Kidney (tissue), 13 donors: ENCODE measurements at regions not wholly inside any gene's neighbourhood (a gene's known extent, or its start where the extent isn't known, plus 50 kb on each side); places are given as distances from the start of the nearest gene placed in this dataset.

ENCODE experiments used
- DNase-seq, 5 donors: peaks; one replicate each; pipeline ENCODE4 v3.0.0-alpha.2; 2013 to 2020
- FAIRE-seq: peaks from 2 replicates; lab custom pipeline; 2012; peaks lifted over from hg19 to GRCh38; lab: Jason Lieb, UNC
- H3K27ac ChIP-seq, 2 donors: one replicate each; pipeline ENCODE4 v1.7.0; 2013; ENCODE audit warnings: low read depth in 2 of 2, low read length in 2 of 2, inconsistent platforms in 1 of 2
- H3K27me3 ChIP-seq: one replicate; pipeline ENCODE4 v1.7.1; 2013; ENCODE audit warnings: low read length, inconsistent platforms; ENCODE audit not compliant: control insufficient read depth, insufficient read depth
- H3K36me3 ChIP-seq, 3 donors: one replicate each; pipeline versions ENCODE4 v1.7.0 to v1.7.1; 2013; ENCODE audit warnings: low read length in 3 of 3, control low read depth in 1 of 3, inconsistent platforms in 1 of 3; ENCODE audit not compliant: insufficient read depth in 3 of 3, control insufficient read depth in 2 of 3
- H3K4me1 ChIP-seq, 3 donors: one replicate each; pipeline versions ENCODE4 v1.7.0 to v1.7.1; 2013; ENCODE audit warnings: low read length in 3 of 3, inconsistent platforms in 1 of 3, low read depth in 1 of 3; ENCODE audit not compliant: control insufficient read depth in 2 of 3, insufficient read depth in 2 of 3
- H3K4me3 ChIP-seq, 3 donors: one replicate each; pipeline versions ENCODE4 v1.7.0 to v1.8.1; 2013; ENCODE audit warnings: low read length in 3 of 3, control low read depth in 1 of 3, inconsistent platforms in 1 of 3
- H3K9ac ChIP-seq, 3 donors: one replicate each; pipeline versions ENCODE4 v1.7.0 to v1.7.1; 2013; ENCODE audit warnings: low read length in 3 of 3, control low read depth in 1 of 3, inconsistent platforms in 1 of 3
- H3K9me3 ChIP-seq, 3 donors: one replicate each; pipeline versions ENCODE4 v1.7.0 to v1.7.1; 2013; ENCODE audit warnings: low read length in 3 of 3, control low read depth in 1 of 3, inconsistent platforms in 1 of 3; ENCODE audit not compliant: control insufficient read depth in 2 of 3, insufficient read depth in 1 of 3
- intact Hi-C: fragments of 100-400 bp; cut with DNase I; formaldehyde crosslinking; loops from one replicate; pipeline ENCODE4 v1.11.1; 2022
- TF ChIP-seq, protein P1 (sequence below): IDR thresholded peaks from 3 replicates; pipeline ENCODE4 v1.5.1; 2012; ENCODE audit warnings: mild to moderate bottlenecking, moderate library complexity, borderline replicate concordance; ENCODE audit not compliant: insufficient read depth; ENCODE audit errors: extremely low read depth
- donor health status: control.
- donor health status: control.
- donor health status: control.
- donor health status: control.
- donor health status: control.
- donor health status: DM: yes; HTN: yes; CAD: no.
- donor health status: Normal renal cell carcinoma (clear cell type).

DNA sequence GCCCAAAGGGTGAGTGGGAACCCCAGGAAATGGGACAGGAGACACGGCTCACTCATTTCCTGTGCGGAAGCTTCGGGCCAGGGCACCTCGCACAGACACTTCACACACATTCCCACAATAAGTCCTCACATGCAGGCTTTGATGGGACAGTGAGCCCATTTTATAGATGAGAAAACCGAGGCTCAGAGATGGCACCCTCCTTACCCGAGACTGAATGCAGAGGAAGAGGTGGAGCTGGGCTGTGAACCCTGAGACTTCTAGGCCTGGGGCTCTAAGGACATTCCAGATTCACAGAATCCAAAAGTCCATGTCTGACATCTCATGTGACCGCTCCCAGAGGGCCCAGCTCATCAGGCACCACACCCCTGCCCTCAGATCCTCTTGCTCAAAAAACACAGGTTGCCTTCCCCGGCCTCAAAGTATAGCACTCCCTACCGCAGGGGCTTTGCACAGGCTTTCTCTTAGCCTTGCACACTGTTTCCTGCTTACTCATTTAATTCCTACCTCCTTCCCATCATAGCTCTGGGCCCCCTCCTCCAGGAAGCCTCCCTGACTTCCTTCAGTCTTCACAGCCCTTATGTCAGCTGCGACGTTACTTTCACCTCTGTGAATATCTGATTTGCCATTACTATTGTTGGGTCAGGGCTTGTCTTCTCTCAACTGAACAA, 57.1 kb upstream of the TCF20 start:
- no peak for FAIRE-seq
- no peak overlapping the region for H3K27ac ChIP-seq
- intact Hi-C loops: no loop called here
- no peaks in the 10 kb centered on the region for H3K36me3 ChIP-seq
- no peak for DNase-seq
- TF ChIP-seq, protein P1, sequence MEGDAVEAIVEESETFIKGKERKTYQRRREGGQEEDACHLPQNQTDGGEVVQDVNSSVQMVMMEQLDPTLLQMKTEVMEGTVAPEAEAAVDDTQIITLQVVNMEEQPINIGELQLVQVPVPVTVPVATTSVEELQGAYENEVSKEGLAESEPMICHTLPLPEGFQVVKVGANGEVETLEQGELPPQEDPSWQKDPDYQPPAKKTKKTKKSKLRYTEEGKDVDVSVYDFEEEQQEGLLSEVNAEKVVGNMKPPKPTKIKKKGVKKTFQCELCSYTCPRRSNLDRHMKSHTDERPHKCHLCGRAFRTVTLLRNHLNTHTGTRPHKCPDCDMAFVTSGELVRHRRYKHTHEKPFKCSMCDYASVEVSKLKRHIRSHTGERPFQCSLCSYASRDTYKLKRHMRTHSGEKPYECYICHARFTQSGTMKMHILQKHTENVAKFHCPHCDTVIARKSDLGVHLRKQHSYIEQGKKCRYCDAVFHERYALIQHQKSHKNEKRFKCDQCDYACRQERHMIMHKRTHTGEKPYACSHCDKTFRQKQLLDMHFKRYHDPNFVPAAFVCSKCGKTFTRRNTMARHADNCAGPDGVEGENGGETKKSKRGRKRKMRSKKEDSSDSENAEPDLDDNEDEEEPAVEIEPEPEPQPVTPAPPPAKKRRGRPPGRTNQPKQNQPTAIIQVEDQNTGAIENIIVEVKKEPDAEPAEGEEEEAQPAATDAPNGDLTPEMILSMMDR: no peak
- H3K4me3 ChIP-seq: no peak overlapping the region
- H3K9ac ChIP-seq: no peak overlapping the region
- H3K4me1 ChIP-seq: peaks cover 0 to 3% (median 0%) of the 10 kb centered on the region in 3 donors
- no peaks in the 10 kb centered on the region for H3K27me3 ChIP-seq
- H3K9me3 ChIP-seq: no peaks in the 10 kb centered on the region

DNA sequence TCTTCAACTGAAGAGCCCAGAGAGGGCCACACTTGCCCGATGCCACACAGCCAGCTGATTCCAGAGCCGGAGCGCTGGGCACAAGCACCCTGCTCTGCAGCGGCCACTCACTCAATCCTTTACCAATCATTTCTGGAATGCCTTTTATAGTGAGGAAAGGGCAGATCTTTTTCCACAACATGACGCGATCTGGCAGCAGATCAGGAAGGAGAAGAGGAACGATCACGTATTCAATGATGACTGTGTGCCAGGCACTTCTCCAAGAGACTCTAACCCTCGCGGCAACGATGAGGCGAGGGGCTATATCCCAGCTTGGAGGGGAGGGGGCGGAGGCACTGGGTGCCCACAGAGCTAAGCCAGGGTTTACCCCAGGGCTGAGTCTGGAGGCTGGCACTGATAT, 56.3 kb upstream of the TCF20 start:
- DNase-seq (no peak), FAIRE-seq (no peak)
- H3K27ac ChIP-seq: no peak overlapping the region
- peaks cover 0 to 3% (median 0%) of the 10 kb centered on the region in 3 donors for H3K4me1 ChIP-seq
- H3K36me3 ChIP-seq: no peaks in the 10 kb centered on the region
- H3K9me3 ChIP-seq: no peaks in the 10 kb centered on the region
- H3K27me3 ChIP-seq: no peaks in the 10 kb centered on the region
- intact Hi-C loops: no loop called here
- TF ChIP-seq, protein P1: no peak
- H3K4me3 ChIP-seq: no peak overlapping the region
- H3K9ac ChIP-seq: no peak overlapping the region

DNA sequence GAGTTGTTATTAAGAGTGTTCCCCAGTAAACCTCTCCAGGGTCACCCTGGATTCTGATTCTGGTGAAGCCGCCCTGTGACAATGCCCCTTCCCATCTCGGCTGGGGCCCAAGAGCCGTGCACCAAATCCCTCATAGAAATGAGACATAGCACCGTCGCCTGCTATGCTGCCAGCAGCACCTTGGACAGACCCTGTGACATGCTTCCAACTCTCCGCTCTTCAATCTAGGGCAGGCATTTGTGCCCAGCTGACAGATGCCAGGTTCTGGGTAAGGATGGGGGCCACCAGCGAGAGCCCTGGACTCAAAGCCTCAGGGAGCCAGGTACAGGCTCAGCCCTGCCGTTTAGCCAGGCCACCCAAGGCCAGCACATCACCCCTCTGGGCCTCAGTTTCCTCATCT, 55.8 kb upstream of the TCF20 start:
- DNase-seq: no peak
- Histone ChIP-seq H3K4me1 (peaks cover 0 to 3% (median 0%) of the 10 kb centered on the region in 3 donors), H3K9ac (no peak overlapping the region), H3K36me3 (no peaks in the 10 kb centered on the region), H3K4me3 (no peak overlapping the region), H3K27ac (no peak overlapping the region), H3K27me3 (no peaks in the 10 kb centered on the region), H3K9me3 (no peaks in the 10 kb centered on the region)
- no peak for FAIRE-seq
- TF ChIP-seq, protein P1: no peak
- intact Hi-C loops: no loop called here
